ENCODE measurements at regions not wholly inside any gene's neighbourhood (a gene's known extent, or its start where the extent isn't known, plus 50 kb on each side); places are given as distances from the start of the nearest gene placed in this dataset.

- H3K27ac ChIP-seq (ENCODE audit: low read depth in 2 of 2, low read length in 2 of 2) = no peak overlapping the region
- intact Hi-C loops (cut with DNase I) = no loop called here
- H3K36me3 ChIP-seq (ENCODE audit: control insufficient read depth in 2 of 3, insufficient read depth in 3 of 3, low read length in 3 of 3) = no peaks in the 10 kb centered on the region
- DNase-seq = peak in 2 of 5 donors; percentile 41 to 68
- no peak overlapping the region for H3K4me3 ChIP-seq (ENCODE audit: low read length in 3 of 3)
- no peaks in the 10 kb centered on the region for H3K4me1 ChIP-seq (ENCODE audit: control insufficient read depth in 2 of 3, insufficient read depth in 2 of 3, low read depth in 1 of 3, low read length in 3 of 3)
- FAIRE-seq = no peak
- no peak overlapping the region for H3K9ac ChIP-seq (ENCODE audit: low read length in 3 of 3)
- no peak for TF ChIP-seq CTCF (IDR thresholded peaks at IDR 0.05; ENCODE audit: borderline replicate concordance, extremely low read depth, insufficient read depth)
- no peaks in the 10 kb centered on the region for H3K27me3 ChIP-seq (ENCODE audit: control insufficient read depth, insufficient read depth, low read length)
- no peaks in the 10 kb centered on the region for H3K9me3 ChIP-seq (ENCODE audit: control insufficient read depth in 2 of 3, insufficient read depth in 1 of 3, low read length in 3 of 3)
These were observed 426.7 kb downstream of the SOX2 start for GRCh38 chr3:182138393-182138792.

GRCh38 chr3:182139627-182140357, 428.1 kb downstream of the SOX2 start:
- H3K27me3 ChIP-seq (ENCODE audit: control insufficient read depth, insufficient read depth, low read length) = no peaks in the 10 kb centered on the region
- TF ChIP-seq CTCF (IDR thresholded peaks at IDR 0.05; ENCODE audit: borderline replicate concordance, extremely low read depth, insufficient read depth) = no peak
- H3K36me3 ChIP-seq (ENCODE audit: control insufficient read depth in 2 of 3, insufficient read depth in 3 of 3, low read length in 3 of 3) = no peaks in the 10 kb centered on the region
- intact Hi-C loops (cut with DNase I) = no loop called here
- no peak overlapping the region for H3K27ac ChIP-seq (ENCODE audit: low read depth in 2 of 2, low read length in 2 of 2)
- no peak for FAIRE-seq
- H3K9me3 ChIP-seq (ENCODE audit: control insufficient read depth in 2 of 3, insufficient read depth in 1 of 3, low read length in 3 of 3) = no peaks in the 10 kb centered on the region
- no peak overlapping the region for H3K9ac ChIP-seq (ENCODE audit: low read length in 3 of 3)
- no peak overlapping the region for H3K4me3 ChIP-seq (ENCODE audit: low read length in 3 of 3)
- DNase-seq = no peak
- H3K4me1 ChIP-seq (ENCODE audit: control insufficient read depth in 2 of 3, insufficient read depth in 2 of 3, low read depth in 1 of 3, low read length in 3 of 3) = no peaks in the 10 kb centered on the region

- H3K36me3 ChIP-seq (ENCODE audit: control insufficient read depth in 2 of 3, insufficient read depth in 3 of 3, low read length in 3 of 3) = no peaks in the 10 kb centered on the region
- H3K9me3 ChIP-seq (ENCODE audit: control insufficient read depth in 2 of 3, insufficient read depth in 1 of 3, low read length in 3 of 3) = no peaks in the 10 kb centered on the region
- intact Hi-C loops (cut with DNase I) = no loop called here
- no peak overlapping the region for H3K4me3 ChIP-seq (ENCODE audit: low read length in 3 of 3)
- FAIRE-seq = no peak
- no peak for TF ChIP-seq CTCF (IDR thresholded peaks at IDR 0.05; ENCODE audit: borderline replicate concordance, extremely low read depth, insufficient read depth)
- DNase-seq = no peak
- no peaks in the 10 kb centered on the region for H3K4me1 ChIP-seq (ENCODE audit: control insufficient read depth in 2 of 3, insufficient read depth in 2 of 3, low read depth in 1 of 3, low read length in 3 of 3)
- no peak overlapping the region for H3K27ac ChIP-seq (ENCODE audit: low read depth in 2 of 2, low read length in 2 of 2)
- no peak overlapping the region for H3K9ac ChIP-seq (ENCODE audit: low read length in 3 of 3)
- no peaks in the 10 kb centered on the region for H3K27me3 ChIP-seq (ENCODE audit: control insufficient read depth, insufficient read depth, low read length)
These were observed 431.2 kb downstream of the SOX2 start for GRCh38 chr3:182142928-182143327.

GRCh38 chr3:182143903-182144302, 432.2 kb downstream of the SOX2 start:
- H3K36me3 ChIP-seq (ENCODE audit: control insufficient read depth in 2 of 3, insufficient read depth in 3 of 3, low read length in 3 of 3) = no peaks in the 10 kb centered on the region
- H3K9me3 ChIP-seq (ENCODE audit: control insufficient read depth in 2 of 3, insufficient read depth in 1 of 3, low read length in 3 of 3) = no peaks in the 10 kb centered on the region
- no peak for TF ChIP-seq CTCF (IDR thresholded peaks at IDR 0.05; ENCODE audit: borderline replicate concordance, extremely low read depth, insufficient read depth)
- no peaks in the 10 kb centered on the region for H3K4me1 ChIP-seq (ENCODE audit: control insufficient read depth in 2 of 3, insufficient read depth in 2 of 3, low read depth in 1 of 3, low read length in 3 of 3)
- no peak for FAIRE-seq
- H3K9ac ChIP-seq (ENCODE audit: low read length in 3 of 3) = no peak overlapping the region
- intact Hi-C loops (cut with DNase I) = no loop called here
- no peak overlapping the region for H3K4me3 ChIP-seq (ENCODE audit: low read length in 3 of 3)
- H3K27me3 ChIP-seq (ENCODE audit: control insufficient read depth, insufficient read depth, low read length) = no peaks in the 10 kb centered on the region
- no peak for DNase-seq
- no peak overlapping the region for H3K27ac ChIP-seq (ENCODE audit: low read depth in 2 of 2, low read length in 2 of 2)

Data from kidney (tissue), 13 donors.